HEK293T (cell line): ENCODE measurements at regions not wholly inside any gene's neighbourhood (a gene's known extent, or its start where the extent isn't known, plus 50 kb on each side); places are given as distances from the start of the nearest gene placed in this dataset.

ENCODE experiments used
- BHLHE40 ChIP-seq: fragments of 450-650 bp; IDR thresholded peaks from 2 replicates; pipeline ENCODE4 v1.6.1; 2016; ENCODE audit warnings: mild to moderate bottlenecking, moderate library complexity, borderline replicate concordance
- ELF4 ChIP-seq: fragments of 450-650 bp; IDR thresholded peaks from 2 replicates; pipeline ENCODE4 v1.6.1; 2017; ENCODE audit warnings: antibody characterized with exemption

DNA sequence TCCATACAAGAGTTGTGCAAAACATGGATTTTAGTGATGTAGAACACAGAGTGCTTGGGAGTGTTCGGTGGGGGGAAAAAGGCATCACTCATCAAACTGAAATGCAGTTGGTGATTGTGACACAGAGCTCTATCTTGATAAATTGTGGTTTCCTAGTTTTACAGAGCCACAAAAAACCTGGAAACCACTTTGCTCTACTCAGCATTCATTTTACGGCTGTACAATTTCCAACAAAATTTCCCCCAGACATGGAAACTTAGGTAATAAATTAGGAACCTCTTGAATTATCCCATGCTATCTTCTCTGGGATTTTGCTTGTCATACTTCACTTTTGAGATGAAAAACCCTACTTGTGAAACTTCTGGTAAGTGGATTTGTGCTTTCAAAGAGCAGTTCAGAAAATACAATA lies 614.9 kb upstream of the FZD8 start:
- TF ChIP-seq ELF4 (no peak), BHLHE40 (no peak)
